ENCODE measurements at regions not wholly inside any gene's neighbourhood (a gene's known extent, or its start where the extent isn't known, plus 50 kb on each side); places are given as distances from the start of the nearest gene placed in this dataset.

- TF ChIP-seq CTCF (IDR thresholded peaks at IDR 0.05) (no peak), POLR2A (IDR thresholded peaks at IDR 0.05) (no peak)
These were observed 113.3 kb upstream of the SOX1 start for GRCh38 chr13:111953546-111954178.

All from thyroid gland (tissue), 4 donors.